WTC11 (cell line): ENCODE measurements at regions not wholly inside any gene's neighbourhood (a gene's known extent, or its start where the extent isn't known, plus 50 kb on each side); places are given as distances from the start of the nearest gene placed in this dataset.

Source experiments
- ATAC-seq: fragments of 200-7000 bp; cut with Tn5 transposase; 2 replicates; pipeline ENCODE4 v1.10.0; 2021; ENCODE audit warnings: mild to moderate bottlenecking, moderate library complexity
- CTCF ChIA-PET: fragments of 300-600 bp; sonication (Branson Sonifier 250); formaldehyde crosslinking; loops from one replicate; lab custom pipeline; 2021; ENCODE audit warnings: antibody characterized with exemption; lab: Charles Lee
- POLR2A ChIA-PET: fragments of 350-600 bp; sonication (Branson Sonifier 250); formaldehyde crosslinking; loops from one replicate; lab custom pipeline; 2021; ENCODE audit warnings: antibody characterized with exemption; lab: Charles Lee
- DNase-seq: peaks from one replicate; pipeline ENCODE4 v3.0.0; 2021; ENCODE audit warnings: low spot score
- H3K27ac Mint-ChIP-seq: 2 replicates; pipeline ENCODE4 v1.8.0; 2021; ENCODE audit warnings: mixed read lengths
- H3K27me3 Mint-ChIP-seq: 2 replicates; pipeline ENCODE4 v1.8.0; 2021; ENCODE audit warnings: low read depth, mild to moderate bottlenecking, moderate library complexity, mixed read lengths
- H3K36me3 Mint-ChIP-seq: 2 replicates; pipeline ENCODE4 v1.8.0; 2021; ENCODE audit warnings: mixed read lengths
- H3K4me1 Mint-ChIP-seq: 2 replicates; pipeline ENCODE4 v1.8.0; 2022; ENCODE audit warnings: mixed read lengths
- H3K4me3 Mint-ChIP-seq: 2 replicates; pipeline ENCODE4 v1.8.0; 2021; ENCODE audit warnings: mild to moderate bottlenecking, moderate library complexity, mixed read lengths
- H3K9me3 Mint-ChIP-seq: 2 replicates; pipeline ENCODE4 v1.8.0; 2021; ENCODE audit warnings: mixed read lengths
- ATF1 ChIP-seq: sonication (generic); formaldehyde crosslinking; IDR thresholded peaks from 2 replicates; pipeline ENCODE4 v1.8.1; 2023; ENCODE audit warnings: mild to moderate bottlenecking, moderate library complexity, missing genetic modification reagents
- ESRRA ChIP-seq: sonication (generic); formaldehyde crosslinking; IDR thresholded peaks from 2 replicates; pipeline ENCODE4 v1.8.1; 2022; ENCODE audit warnings: mild to moderate bottlenecking, missing genetic modification reagents, borderline replicate concordance
- FOXK1 ChIP-seq: sonication (generic); formaldehyde crosslinking; IDR thresholded peaks from 2 replicates; pipeline ENCODE4 v1.8.0; 2022; ENCODE audit warnings: mild to moderate bottlenecking, moderate library complexity, missing genetic modification reagents
- NFE2L1 ChIP-seq: sonication (generic); formaldehyde crosslinking; IDR thresholded peaks from 2 replicates; pipeline ENCODE4 v1.8.1; 2023; ENCODE audit warnings: missing genetic modification reagents
- OVOL2 ChIP-seq: fragments of 250-450 bp; sonication (Bioruptor Pico); IDR thresholded peaks from 2 replicates; pipeline ENCODE4 v1.9.0; 2021; ENCODE audit warnings: mild to moderate bottlenecking, borderline replicate concordance
- PRRX2 ChIP-seq: fragments of 250-450 bp; sonication (Bioruptor Pico); IDR thresholded peaks from 2 replicates; pipeline ENCODE4 v1.8.0; 2021; ENCODE audit warnings: mild to moderate bottlenecking
- RORB ChIP-seq: fragments of 250-450 bp; sonication (Bioruptor Pico); IDR thresholded peaks from 2 replicates; pipeline ENCODE4 v1.9.0; 2021; ENCODE audit warnings: mild to moderate bottlenecking
- SOX15 ChIP-seq: fragments of 250-450 bp; sonication (Bioruptor Pico); IDR thresholded peaks from 2 replicates; pipeline ENCODE4 v1.9.0; 2021; ENCODE audit warnings: mild to moderate bottlenecking
- TEAD4 ChIP-seq: sonication (generic); formaldehyde crosslinking; IDR thresholded peaks from 2 replicates; pipeline ENCODE4 v1.8.0; 2022; ENCODE audit warnings: mild to moderate bottlenecking, missing genetic modification reagents
- USF2 ChIP-seq: sonication (generic); formaldehyde crosslinking; IDR thresholded peaks from 2 replicates; pipeline ENCODE4 v1.8.1; 2023; ENCODE audit warnings: mild to moderate bottlenecking, missing genetic modification reagents, moderate library complexity
- ZNF263 ChIP-seq: sonication (generic); formaldehyde crosslinking; IDR thresholded peaks from 2 replicates; pipeline ENCODE4 v1.8.1; 2022; ENCODE audit warnings: low read depth, mild to moderate bottlenecking, moderate library complexity, missing genetic modification reagents
- ZNF317 ChIP-seq: sonication (generic); formaldehyde crosslinking; IDR thresholded peaks from 2 replicates; pipeline ENCODE4 v1.8.1; 2023; ENCODE audit warnings: low read depth, mild to moderate bottlenecking, moderate library complexity, missing genetic modification reagents, borderline replicate concordance
- ZNF396 ChIP-seq: fragments of 250-450 bp; sonication (Bioruptor Pico); IDR thresholded peaks from 2 replicates; pipeline ENCODE4 v1.8.0; 2021; ENCODE audit warnings: mild to moderate bottlenecking, moderate library complexity, borderline replicate concordance
- ZNF532 ChIP-seq: fragments of 250-450 bp; sonication (Bioruptor Pico); IDR thresholded peaks from 2 replicates; pipeline ENCODE4 v1.9.0; 2021; ENCODE audit warnings: mild to moderate bottlenecking, borderline replicate concordance
- ZNF671 ChIP-seq: fragments of 250-450 bp; sonication (Bioruptor Pico); IDR thresholded peaks from 2 replicates; pipeline ENCODE4 v1.8.0; 2021; ENCODE audit warnings: mild to moderate bottlenecking
- TF ChIP-seq, protein P1 (sequence below): sonication (generic); formaldehyde crosslinking; IDR thresholded peaks from 2 replicates; pipeline ENCODE4 v1.8.0; 2023; ENCODE audit warnings: missing genetic modification reagents
- TF ChIP-seq, protein P2 (sequence below): sonication (generic); formaldehyde crosslinking; IDR thresholded peaks from 2 replicates; pipeline ENCODE4 v1.8.0; 2022; ENCODE audit warnings: mild to moderate bottlenecking, missing genetic modification reagents
- TF ChIP-seq, protein P3 (sequence below): fragments of 250-450 bp; sonication (Bioruptor Pico); IDR thresholded peaks from 2 replicates; pipeline ENCODE4 v1.9.0; 2021; ENCODE audit warnings: mild to moderate bottlenecking
- TF ChIP-seq, protein P4 (sequence below): sonication (generic); formaldehyde crosslinking; IDR thresholded peaks from 2 replicates; pipeline ENCODE4 v1.8.1; 2022; ENCODE audit warnings: mild to moderate bottlenecking, missing genetic modification reagents, moderate library complexity, borderline replicate concordance
- TF ChIP-seq, protein P5 (sequence below): sonication (generic); formaldehyde crosslinking; IDR thresholded peaks from 2 replicates; pipeline ENCODE4 v1.8.1; 2022; ENCODE audit warnings: missing genetic modification reagents, borderline replicate concordance

- TF ChIP-seq, protein P1, sequence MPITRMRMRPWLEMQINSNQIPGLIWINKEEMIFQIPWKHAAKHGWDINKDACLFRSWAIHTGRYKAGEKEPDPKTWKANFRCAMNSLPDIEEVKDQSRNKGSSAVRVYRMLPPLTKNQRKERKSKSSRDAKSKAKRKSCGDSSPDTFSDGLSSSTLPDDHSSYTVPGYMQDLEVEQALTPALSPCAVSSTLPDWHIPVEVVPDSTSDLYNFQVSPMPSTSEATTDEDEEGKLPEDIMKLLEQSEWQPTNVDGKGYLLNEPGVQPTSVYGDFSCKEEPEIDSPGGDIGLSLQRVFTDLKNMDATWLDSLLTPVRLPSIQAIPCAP (CRISPR knock-in tag) = no peak
- peak; percentile 76; the same call in 1 of the 2 replicates for TF ChIP-seq ZNF396 (CRISPR knock-in tag)
- TF ChIP-seq, protein P2, sequence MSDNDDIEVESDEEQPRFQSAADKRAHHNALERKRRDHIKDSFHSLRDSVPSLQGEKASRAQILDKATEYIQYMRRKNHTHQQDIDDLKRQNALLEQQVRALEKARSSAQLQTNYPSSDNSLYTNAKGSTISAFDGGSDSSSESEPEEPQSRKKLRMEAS (CRISPR knock-in tag) = peak; percentile 53; the same call in 1 of the 2 replicates
- TF ChIP-seq, protein P3, sequence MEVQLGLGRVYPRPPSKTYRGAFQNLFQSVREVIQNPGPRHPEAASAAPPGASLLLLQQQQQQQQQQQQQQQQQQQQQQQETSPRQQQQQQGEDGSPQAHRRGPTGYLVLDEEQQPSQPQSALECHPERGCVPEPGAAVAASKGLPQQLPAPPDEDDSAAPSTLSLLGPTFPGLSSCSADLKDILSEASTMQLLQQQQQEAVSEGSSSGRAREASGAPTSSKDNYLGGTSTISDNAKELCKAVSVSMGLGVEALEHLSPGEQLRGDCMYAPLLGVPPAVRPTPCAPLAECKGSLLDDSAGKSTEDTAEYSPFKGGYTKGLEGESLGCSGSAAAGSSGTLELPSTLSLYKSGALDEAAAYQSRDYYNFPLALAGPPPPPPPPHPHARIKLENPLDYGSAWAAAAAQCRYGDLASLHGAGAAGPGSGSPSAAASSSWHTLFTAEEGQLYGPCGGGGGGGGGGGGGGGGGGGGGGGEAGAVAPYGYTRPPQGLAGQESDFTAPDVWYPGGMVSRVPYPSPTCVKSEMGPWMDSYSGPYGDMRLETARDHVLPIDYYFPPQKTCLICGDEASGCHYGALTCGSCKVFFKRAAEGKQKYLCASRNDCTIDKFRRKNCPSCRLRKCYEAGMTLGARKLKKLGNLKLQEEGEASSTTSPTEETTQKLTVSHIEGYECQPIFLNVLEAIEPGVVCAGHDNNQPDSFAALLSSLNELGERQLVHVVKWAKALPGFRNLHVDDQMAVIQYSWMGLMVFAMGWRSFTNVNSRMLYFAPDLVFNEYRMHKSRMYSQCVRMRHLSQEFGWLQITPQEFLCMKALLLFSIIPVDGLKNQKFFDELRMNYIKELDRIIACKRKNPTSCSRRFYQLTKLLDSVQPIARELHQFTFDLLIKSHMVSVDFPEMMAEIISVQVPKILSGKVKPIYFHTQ (CRISPR knock-in tag) = peak; percentile 58; the same call in 1 of the 2 replicates
- peak; percentile 43; the same call in 1 of the 2 replicates for TF ChIP-seq FOXK1 (CRISPR knock-in tag)
- TF ChIP-seq ZNF671 (CRISPR knock-in tag) = 0 out of 2 replicates have a peak, but pooled peaks have one; percentile 20
- 0 out of 2 replicates have a peak, but pooled peaks have one; percentile 9 for TF ChIP-seq USF2
- TF ChIP-seq, all 79 proteins: peak for 9
Measured at GRCh38 chr5:18798058-18798457, 1163.8 kb downstream of the TAF11L14 start (continued).

- POLR2A ChIA-PET = no interaction called here
- Mint-ChIP-seq H3K27ac (peak overlapping the region; percentile 83), H3K9me3 (no peaks in the 10 kb centered on the region), H3K4me3 (peak overlapping the region; percentile 16), H3K36me3 (no peaks in the 10 kb centered on the region), H3K4me1 (peaks cover 51% of the 10 kb centered on the region), H3K27me3 (no peaks in the 10 kb centered on the region)
- DNase-seq (no peak), ATAC-seq (peak; percentile 9)
- TF ChIP-seq TEAD4 (no peak), SOX15 (no peak), PRRX2 (CRISPR knock-in tag) (no peak), ZNF263 (CRISPR knock-in tag) (no peak), ATF1 (CRISPR knock-in tag) (no peak)
- CTCF ChIA-PET = interaction anchor here (0.9 kb wide), 1 partner anchor 17 kb away, joined by 3 read pairs; no protein-coding TSS in a partner anchor
Measured at GRCh38 chr5:18799482-18800128, 1165.3 kb downstream of the TAF11L14 start.

- Mint-ChIP-seq H3K27ac (peak overlapping the region; percentile 94), H3K36me3 (no peaks in the 10 kb centered on the region), H3K27me3 (no peaks in the 10 kb centered on the region), H3K4me1 (peaks cover 47% of the 10 kb centered on the region), H3K4me3 (no peak overlapping the region), H3K9me3 (no peaks in the 10 kb centered on the region)
- ATAC-seq (no peak), DNase-seq (no peak)
- CTCF ChIA-PET = interaction anchor here (0.9 kb wide), 1 partner anchor 18 kb away, joined by 3 read pairs; no protein-coding TSS in a partner anchor
- POLR2A ChIA-PET = no interaction called here
- TF ChIP-seq, protein P4, sequence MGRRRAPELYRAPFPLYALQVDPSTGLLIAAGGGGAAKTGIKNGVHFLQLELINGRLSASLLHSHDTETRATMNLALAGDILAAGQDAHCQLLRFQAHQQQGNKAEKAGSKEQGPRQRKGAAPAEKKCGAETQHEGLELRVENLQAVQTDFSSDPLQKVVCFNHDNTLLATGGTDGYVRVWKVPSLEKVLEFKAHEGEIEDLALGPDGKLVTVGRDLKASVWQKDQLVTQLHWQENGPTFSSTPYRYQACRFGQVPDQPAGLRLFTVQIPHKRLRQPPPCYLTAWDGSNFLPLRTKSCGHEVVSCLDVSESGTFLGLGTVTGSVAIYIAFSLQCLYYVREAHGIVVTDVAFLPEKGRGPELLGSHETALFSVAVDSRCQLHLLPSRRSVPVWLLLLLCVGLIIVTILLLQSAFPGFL (CRISPR knock-in tag) = no peak
- no peak for TF ChIP-seq ESRRA
- no peak for TF ChIP-seq OVOL2 (CRISPR knock-in tag)
- no peak for TF ChIP-seq ZNF317
- no peak for TF ChIP-seq RORB (CRISPR knock-in tag)
- TF ChIP-seq, protein P5, sequence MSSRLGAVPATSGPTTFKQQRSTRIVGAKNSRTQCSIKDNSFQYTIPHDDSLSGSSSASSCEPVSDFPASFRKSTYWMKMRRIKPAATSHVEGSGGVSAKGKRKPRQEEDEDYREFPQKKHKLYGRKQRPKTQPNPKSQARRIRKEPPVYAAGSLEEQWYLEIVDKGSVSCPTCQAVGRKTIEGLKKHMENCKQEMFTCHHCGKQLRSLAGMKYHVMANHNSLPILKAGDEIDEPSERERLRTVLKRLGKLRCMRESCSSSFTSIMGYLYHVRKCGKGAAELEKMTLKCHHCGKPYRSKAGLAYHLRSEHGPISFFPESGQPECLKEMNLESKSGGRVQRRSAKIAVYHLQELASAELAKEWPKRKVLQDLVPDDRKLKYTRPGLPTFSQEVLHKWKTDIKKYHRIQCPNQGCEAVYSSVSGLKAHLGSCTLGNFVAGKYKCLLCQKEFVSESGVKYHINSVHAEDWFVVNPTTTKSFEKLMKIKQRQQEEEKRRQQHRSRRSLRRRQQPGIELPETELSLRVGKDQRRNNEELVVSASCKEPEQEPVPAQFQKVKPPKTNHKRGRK = no peak
- no peak for TF ChIP-seq NFE2L1 (CRISPR knock-in tag)
- TF ChIP-seq ZNF532 (CRISPR knock-in tag) = no peak
Measured at GRCh38 chr5:18800293-18801025, 1166.2 kb downstream of the TAF11L14 start.
